Loucy (cell line): ENCODE measurements at regions not wholly inside any gene's neighbourhood (a gene's known extent, or its start where the extent isn't known, plus 50 kb on each side); places are given as distances from the start of the nearest gene placed in this dataset.

ENCODE experiments used
- EZH2phosphoT487 ChIP-seq: fragments of 200-600 bp; IDR thresholded peaks from 2 replicates; pipeline ENCODE4 v1.6.1; 2018; ENCODE audit warnings: antibody characterized with exemption, mild to moderate bottlenecking, moderate library complexity, borderline replicate concordance
- TF ChIP-seq, protein P1 (sequence below): fragments of 200-600 bp; sonication (generic); conservative IDR thresholded peaks from 2 replicates; pipeline ENCODE4 v1.5.1; 2014; ENCODE audit warnings: mild to moderate bottlenecking, antibody characterized with exemption, low read length

- TF ChIP-seq, protein P1, sequence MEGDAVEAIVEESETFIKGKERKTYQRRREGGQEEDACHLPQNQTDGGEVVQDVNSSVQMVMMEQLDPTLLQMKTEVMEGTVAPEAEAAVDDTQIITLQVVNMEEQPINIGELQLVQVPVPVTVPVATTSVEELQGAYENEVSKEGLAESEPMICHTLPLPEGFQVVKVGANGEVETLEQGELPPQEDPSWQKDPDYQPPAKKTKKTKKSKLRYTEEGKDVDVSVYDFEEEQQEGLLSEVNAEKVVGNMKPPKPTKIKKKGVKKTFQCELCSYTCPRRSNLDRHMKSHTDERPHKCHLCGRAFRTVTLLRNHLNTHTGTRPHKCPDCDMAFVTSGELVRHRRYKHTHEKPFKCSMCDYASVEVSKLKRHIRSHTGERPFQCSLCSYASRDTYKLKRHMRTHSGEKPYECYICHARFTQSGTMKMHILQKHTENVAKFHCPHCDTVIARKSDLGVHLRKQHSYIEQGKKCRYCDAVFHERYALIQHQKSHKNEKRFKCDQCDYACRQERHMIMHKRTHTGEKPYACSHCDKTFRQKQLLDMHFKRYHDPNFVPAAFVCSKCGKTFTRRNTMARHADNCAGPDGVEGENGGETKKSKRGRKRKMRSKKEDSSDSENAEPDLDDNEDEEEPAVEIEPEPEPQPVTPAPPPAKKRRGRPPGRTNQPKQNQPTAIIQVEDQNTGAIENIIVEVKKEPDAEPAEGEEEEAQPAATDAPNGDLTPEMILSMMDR: no peak
- TF ChIP-seq EZH2phosphoT487: no peak
These were observed 171.5 kb downstream of the SMIM20 start for GRCh38 chr4:26085551-26085950.
